NCI-H146 treated with DMSO at 0.1 percent for 48 hours (cell line): ENCODE measurements at regions not wholly inside any gene's neighbourhood (a gene's known extent, or its start where the extent isn't known, plus 50 kb on each side); places are given as distances from the start of the nearest gene placed in this dataset.
"Not testable (repeated sequence)": the region's sequence is repeated elsewhere in the genome, so short reads cannot be mapped to it uniquely, and the experiment has no call there.

Source experiments
- DNase-seq: peaks from one replicate; lab custom pipeline; 2025; ENCODE audit not compliant: unreplicated experiment; lab: John Stamatoyannopoulos, UW

DNA sequence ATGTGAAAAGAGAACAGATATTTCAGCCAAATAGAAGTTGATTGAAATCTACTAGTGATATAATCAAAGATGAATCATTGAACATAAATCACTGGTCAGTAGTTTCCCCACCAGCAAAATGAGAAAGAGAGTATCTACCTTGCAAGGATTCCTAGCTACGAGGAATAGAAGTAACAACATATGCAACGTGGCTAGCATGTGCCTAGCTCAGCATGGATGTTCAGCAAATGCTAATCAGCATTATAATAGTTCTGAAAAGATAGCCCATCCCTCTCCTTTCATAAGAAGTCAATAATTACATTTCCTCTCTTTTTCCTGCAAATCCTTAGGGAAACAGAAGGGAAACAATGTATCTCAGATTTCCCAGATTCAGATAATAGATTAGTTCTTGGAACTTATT, 417.2 kb downstream of the SATB2 start:
- no peak for DNase-seq

DNA sequence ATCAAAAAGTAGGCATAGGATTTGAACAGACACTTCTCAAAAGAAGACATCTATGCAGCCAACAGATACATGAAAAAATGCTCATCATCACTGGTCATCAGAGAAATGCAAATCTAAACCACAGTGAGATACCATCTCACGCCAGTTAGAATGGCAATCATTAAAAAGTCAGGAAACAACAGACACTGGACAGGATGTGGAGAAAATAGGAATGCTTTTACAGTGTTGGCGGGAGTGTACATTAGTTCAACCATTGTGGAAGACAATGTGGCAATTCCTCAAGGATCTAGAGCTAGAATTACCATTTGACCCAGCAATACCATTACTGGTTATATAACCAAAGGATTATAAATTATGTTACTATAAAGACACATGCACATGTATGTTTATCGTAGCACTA, 424.0 kb downstream of the SATB2 start:
- not testable (repeated sequence) for DNase-seq

DNA sequence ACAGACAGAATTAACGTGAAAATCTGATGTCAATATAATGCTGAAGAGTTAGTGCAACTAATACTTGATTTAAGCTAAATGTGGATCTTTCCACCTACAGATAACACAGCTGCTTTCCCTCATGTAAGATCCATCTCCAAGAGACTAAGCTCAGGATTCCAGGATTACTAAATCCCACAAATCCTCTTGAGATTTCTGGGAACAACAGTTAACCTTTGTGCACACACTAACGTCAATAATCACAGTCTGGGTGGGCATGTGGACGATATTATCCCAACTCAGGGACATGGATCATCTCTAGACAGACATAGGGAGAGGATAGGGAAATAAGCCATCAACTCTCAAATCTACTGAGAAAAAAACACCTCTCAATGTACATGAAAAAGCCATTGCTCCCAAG, 432.6 kb downstream of the SATB2 start:
- DNase-seq, result no peak

DNA sequence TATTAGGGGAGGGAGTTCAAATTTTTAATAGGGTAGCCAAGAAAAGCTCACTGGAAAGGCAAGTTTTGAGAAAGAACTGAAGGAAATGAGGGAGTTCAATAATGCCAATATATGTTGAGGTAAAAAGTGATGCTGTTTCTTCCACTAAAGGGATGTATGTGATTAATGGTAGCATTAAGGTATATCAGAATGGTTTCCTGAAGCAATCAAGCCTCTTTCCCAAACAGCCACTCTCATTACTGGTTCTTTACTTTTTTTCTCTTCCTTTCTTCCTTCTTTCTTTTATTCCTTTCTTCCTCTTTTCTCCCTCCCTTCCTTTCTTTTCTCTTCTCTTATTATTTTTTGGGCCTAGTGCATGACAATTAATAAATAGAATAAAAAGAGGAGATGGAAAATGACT, 433.5 kb downstream of the SATB2 start:
- no peak for DNase-seq

DNA sequence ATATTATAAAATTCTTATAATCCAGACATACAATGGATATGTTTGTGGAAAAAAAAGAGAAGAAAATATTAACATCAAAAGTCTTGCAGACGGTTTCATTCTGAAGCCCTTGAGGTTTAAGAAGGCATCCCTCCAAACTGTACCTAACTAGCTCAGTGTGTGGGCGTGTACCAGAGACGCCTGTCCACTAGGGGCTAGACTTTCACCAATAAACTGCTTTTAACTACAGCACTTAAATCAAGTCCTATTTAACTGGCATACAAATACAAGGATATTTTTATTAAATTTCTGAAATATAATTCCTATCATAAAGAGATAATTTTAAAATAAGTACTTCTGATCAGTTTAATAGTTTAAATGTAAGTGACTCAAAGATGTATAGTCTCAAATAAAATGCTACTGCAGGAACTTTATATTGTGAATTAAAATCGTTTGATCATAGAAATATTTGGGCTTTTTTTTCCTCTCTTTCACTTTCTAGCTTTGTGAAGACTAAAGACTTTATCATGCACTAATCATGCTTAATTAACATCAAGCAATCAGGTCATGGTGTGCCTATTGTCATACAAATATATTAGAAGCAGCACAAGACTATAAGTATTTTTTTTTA, 437.7 kb downstream of the SATB2 start:
- DNase-seq, result peak; percentile 2

DNA sequence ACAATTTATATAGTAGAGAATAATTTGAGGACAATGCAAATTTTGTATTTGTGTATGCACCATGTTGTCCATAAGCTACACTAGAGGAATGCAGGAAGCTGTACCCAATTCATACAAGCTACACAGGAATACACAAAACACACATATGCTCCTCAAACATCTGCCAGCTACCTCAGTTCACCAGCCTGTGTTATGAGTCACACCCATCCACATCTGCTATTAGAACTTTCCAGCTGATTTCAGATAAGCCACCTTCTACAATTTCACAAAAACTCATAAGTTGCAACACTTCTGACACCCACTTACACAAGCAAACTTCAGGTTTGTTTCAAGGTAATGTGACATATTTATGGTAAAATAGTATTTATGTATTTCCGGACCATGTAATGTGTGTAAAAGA, 438.9 kb downstream of the SATB2 start:
- DNase-seq, result no peak

DNA sequence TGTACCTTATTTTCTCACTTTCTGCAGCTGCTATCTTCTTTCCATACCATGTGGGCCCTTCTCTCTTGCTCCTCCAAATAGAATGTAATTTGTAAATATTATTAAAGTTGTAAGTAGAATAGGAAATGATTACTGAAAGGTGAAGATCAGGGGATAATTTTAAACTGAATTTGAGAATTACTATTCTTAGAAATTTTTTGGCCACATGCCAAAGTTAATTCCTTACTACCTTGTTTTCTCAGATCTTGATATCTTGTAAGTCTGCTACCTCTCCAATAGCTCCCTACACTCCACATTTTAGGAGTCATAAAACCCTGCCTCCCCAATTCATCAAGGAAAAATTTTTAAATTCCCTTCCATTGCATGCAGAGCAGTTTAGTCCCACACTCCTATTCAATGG, 442.7 kb downstream of the SATB2 start:
- no peak for DNase-seq

DNA sequence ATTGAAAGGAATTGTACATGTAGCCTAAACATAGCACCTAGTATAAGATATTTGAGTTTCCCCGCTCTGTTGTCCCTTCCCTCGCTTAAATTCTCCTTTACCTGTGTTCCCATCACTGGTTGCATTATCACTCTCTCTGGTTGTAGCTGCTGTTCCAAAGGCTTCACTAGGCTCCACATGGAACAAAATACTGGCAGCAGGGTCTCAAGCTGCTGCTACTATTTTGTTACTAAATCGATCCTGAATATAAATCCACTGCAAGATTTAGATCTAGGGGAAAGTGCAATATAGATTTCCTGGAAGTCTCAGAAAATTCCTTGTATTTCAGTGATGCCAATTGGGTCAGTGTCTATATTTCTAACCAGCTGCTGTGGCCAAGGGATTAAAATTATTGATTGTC, 443.5 kb downstream of the SATB2 start:
- no peak for DNase-seq

DNA sequence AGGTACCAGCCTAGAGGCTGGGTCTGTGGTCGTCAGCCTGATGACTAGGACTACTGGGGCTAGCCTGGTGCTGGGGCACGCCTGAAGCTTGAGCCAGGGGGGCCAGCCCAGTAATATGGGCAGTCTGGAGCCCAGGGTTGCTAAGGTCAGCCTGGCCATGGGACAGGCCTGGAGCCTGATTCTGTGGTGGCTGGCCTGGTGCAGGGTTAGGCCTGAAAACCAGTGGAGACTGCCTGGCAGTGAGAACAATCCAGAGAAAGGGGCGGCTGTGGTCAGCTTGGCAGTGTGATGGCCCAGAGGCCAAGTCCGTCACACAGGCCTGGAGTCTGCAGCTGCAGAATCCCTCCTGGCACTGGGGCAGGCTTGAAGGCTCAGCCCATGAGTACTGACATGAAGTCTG, 445.8 kb downstream of the SATB2 start:
- no peak for DNase-seq

DNA sequence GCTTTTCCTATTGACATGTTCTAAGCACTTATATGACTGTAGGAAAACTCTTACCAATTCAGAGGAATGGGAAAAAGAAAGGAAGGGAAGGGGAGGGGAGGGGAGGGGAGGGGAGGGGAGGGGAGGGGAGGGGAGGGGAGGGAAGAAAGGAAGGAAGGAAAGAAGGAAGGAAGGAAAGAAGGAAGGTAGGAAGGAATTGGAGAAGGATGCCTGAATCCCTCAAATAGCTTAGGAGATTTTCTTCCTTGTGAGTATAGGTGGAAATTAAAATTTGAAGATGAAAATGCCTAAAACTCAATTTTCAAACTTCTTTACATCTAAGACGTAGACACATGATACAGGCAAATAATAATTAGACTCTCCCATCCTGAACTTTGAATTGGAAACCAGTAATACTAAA, 463.1 kb downstream of the SATB2 start:
- no peak for DNase-seq

DNA sequence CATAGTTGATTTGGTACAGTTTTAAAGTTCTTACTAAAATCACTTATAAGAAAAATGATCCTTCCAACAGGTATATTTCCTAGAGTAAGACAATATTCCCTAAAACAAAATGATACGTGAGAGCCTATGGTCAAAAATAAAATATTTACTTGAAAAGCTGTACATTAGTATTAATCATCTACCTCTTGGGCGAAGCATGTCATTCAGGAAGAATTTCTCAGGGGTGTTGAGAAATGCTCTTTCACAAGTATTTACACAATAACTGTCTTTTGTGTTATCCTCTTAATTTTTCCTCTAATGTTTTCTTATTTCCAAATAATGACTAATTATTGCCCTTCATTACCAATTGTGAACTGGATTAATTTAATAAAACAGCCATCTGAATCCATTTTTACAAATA, 466.3 kb downstream of the SATB2 start:
- DNase-seq, result no peak

DNA sequence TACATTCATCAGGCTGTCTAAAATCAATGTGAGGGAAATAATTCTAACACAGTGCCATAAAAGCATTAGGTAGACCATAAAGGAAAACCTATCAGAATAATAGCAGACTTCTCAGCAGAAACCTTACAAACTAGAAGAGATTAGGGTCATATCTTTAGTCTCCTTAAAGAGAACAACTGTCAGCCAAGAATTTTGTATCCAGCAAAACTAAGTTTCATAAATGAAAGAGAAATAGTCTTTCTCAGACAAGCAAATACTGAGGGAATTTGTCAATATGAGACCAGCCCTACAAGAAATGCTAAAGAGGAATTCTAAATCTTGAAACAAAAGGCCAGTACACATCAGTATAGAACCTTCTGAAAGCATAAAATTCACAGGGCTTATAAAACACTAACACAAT, 482.0 kb downstream of the SATB2 start:
- no peak for DNase-seq

DNA sequence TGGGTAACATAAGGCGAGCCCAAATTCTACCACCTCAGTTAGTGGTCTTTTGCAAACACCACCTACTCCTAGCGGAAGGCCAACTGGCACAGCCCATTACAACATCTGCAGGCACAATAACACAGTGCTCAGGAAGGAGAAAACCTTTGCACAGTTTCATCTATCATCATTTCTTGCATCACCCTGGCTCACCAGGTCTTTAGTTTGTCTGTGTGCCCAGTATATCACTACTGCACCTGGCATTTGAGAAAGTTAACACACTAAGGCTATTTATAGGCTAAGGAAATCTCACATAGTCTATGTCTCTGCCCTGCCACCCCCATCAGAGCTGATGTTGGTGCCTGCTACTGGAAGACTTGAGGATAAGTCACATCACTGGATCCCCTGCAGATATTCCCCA, 484.0 kb downstream of the SATB2 start:
- no peak for DNase-seq

DNA sequence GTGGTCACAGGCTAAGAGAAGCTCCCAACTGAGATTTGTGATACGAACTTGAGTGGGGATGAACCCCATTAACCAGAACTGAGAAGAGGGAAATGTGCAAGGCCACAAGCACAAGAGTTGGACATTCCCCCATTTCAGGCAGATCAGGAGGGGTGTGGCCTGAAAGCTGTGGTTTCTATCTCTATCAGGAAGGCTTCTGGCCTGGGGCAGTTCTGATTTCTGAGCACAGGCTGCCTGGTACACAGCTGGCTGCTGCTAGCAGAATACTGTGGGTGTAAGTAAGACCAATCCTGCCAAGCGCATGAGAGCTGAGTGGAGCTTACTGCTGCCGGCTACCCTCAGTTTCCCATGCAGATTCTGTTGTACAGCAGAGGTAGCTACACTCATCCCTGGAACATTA, 484.6 kb downstream of the SATB2 start:
- no peak for DNase-seq

DNA sequence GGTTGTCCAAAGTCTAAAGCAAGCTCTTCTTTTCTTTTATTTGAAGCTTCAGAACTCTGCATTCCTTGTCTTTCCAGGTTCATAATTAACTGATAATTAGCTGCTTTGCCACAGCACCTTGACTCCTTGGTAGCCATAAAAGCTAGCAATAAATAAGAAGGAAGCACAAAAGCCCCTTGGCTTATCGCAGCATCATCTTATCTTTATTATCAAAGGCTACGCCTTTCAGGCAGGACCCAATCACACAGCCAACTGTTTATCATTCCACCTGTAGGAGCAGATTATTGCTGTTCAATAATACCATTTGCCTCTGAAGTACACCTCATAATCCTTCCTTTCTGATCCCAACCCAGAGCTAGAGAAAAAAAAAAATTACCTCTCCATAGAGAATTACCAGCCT, 489.2 kb downstream of the SATB2 start:
- no peak for DNase-seq

DNA sequence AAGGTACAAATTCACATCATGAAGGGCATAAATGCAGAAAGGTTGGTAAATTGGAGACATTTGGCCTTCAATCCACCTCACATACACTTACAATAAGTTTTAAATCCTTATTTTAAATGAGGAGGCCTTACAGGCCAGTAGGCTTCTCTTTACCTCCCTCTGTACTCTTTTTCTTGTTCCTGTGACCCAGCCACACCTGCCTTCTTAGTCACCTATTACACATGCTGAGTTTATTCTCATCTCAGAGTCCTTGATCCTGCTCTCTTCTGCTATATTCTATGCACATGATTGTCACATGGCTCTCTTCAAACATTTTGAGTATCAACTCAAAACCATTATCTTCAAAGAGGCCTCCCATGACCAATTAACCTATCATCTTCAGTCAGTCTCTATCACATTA, 491.5 kb downstream of the SATB2 start:
- DNase-seq, result no peak

DNA sequence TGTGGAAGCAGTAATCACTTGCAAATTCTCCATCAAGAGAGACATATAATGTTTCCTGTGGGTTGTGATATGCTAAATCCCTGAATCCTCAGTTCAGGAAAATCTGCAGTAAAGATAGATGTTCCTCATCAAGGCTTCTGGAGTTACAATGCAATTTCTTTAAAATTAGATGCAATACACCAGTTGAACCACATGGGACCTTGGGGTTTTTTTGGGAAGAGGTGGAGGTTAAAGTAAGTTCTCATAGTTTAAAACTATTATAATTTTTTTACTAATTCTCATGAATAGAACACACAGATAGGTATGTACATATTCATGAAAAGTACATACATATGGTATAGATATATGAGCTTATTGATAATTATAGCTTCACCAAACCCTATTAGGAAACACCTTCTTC, 496.2 kb downstream of the SATB2 start:
- DNase-seq, result no peak

DNA sequence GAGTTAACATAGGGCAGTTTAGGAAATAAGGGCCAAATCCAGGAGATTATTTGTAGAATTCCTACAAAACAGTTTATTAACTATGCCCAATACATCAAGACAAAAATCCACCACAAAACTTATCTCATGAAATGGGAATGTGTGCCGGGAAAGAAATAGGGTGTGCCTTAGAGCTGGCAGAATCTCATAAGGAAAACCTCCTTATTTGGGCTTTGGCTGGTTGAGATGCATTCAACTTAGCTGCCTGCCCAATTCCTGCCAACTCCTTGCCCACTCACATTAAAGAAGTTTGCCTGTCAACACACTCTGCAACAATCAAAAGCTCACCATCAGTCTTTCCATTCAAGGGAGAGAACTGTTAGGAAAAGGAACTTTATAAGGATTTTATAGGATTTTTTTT, 500.6 kb downstream of the SATB2 start:
- DNase-seq, result no peak

DNA sequence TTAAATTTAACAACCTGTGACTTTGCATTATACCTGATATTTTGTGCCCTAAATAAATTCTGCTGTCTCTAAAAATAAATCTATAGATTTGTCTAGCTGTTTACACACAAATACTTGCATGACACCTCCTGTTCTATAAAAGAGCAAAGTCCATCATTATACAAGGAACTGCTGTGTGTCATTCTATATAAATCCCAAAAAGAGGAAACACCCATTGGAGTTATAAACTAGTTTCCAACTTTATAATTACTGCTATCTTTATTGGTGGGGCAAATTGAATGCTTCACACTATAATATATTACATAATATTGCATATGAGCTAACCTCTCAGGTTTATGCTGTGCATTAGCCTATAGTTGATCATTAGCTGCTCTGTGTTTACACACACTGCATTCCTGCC, 504.4 kb downstream of the SATB2 start:
- DNase-seq, result no peak

DNA sequence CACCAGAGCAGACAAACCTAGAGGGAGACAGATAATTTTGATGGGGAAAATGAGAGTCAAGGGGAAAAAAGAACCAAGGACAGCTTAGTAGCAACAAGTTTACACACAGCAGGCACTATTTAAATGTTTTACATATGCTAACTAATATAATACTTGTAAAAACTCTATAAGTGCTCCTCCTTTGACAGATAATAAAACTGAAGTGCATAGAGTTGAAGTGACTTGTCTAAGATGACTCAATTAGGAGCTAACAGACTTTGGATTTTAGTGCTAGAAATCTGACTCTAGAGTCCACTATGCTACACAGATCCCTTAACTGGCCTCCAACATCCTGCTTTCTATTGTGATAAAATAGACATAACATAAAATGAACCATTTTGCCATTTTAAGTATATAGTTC, 506.9 kb downstream of the SATB2 start:
- no peak for DNase-seq

DNA sequence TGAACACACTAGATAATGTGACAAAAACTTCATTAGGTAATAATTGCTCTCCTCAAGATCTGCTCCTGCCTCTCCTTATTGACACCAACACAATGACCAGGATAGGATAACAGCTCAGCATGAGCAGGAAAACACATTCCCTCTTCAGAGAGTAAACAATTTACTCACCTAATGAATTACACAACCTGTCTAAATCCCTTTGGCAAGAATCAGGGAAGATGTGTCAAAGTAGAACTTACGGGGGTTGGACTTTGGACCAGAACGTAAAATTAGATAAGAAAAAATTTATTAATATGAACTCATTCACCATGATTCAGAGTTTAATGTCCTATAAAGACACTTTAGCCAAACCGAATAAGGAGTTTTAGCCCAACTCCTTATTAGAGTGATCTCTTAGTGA, 512.2 kb downstream of the SATB2 start:
- DNase-seq, result no peak

DNA sequence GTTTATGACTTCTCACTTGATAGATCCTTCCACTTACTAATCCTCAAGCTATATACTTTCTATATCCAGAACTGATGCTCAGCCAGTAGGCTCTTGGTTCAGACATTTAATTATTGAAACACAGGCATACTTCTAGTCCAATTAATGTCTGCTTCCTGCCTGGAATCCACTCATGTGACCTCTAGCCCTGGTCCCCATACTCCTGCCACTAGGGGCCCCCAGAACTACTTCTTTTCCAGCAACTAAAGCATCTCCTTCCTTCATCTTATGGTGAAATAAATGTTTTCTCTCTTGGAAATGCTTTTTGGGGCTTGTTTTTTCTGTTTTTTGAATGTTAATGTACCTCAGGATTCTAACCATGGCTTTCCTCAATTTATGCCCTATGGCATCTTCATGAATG, 527.6 kb downstream of the SATB2 start:
- no peak for DNase-seq

DNA sequence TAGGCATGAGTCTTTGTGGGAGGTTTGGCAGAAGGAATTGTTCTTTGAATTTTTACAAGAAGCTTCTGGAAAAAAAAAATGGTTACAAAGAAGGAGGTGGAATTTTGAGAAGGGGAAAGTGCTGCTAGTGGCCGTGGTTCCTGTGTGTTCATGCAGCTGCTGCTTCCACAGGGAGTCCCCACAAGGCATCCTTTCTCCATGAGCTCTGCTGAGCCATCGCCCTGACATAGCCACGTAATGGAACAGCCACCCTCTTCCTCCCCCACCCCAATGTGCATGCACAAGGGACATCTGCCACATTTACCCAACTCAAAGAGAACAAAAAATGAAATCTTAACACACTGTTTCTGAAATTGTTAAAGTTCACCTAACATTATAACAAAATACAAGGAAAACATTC, 529.7 kb downstream of the SATB2 start:
- DNase-seq, result no peak
